GM23338 (cell line): ENCODE measurements at regions not wholly inside any gene's neighbourhood (a gene's known extent, or its start where the extent isn't known, plus 50 kb on each side); places are given as distances from the start of the nearest gene placed in this dataset.

Experiments
- CREB1 ChIP-seq: fragments of 250-450 bp; sonication (Bioruptor Pico); IDR thresholded peaks from 2 replicates; pipeline ENCODE4 v1.5.0; 2020; ENCODE audit warnings: low read depth, mild to moderate bottlenecking, moderate library complexity
- CTCF ChIP-seq, 2 experiments: fragments of 200-600 bp in 1 of 2; sonication (generic) in 1 of 2; conservative IDR thresholded peaks; 2 replicates each; pipeline versions ENCODE4 v1.5.1 to v1.6.1; 2016 to 2017; ENCODE audit warnings: antibody characterized with exemption in 2 of 2, low read depth in 2 of 2, mild to moderate bottlenecking in 2 of 2, moderate library complexity in 1 of 2
- ETS1 ChIP-seq: IDR thresholded peaks from 2 replicates; pipeline ENCODE4 v1.6.1; 2016; ENCODE audit warnings: antibody characterized with exemption
- EZH2 ChIP-seq: fragments of 200-600 bp; sonication (generic); IDR thresholded peaks from one replicate; pipeline ENCODE4 v1.8.0; 2017; ENCODE audit warnings: antibody characterized with exemption, mild to moderate bottlenecking, low read depth; ENCODE audit not compliant: unreplicated experiment
- JUNB ChIP-seq: IDR thresholded peaks from one replicate; pipeline ENCODE4 v1.6.1; 2016; ENCODE audit warnings: antibody characterized with exemption; ENCODE audit not compliant: unreplicated experiment
- REST ChIP-seq: IDR thresholded peaks from one replicate; pipeline ENCODE4 v1.6.1; 2018; ENCODE audit warnings: antibody characterized with exemption; ENCODE audit not compliant: unreplicated experiment

GRCh38 chr13:67392014-67392413, 161.9 kb upstream of the PCDH9 start:
- TF ChIP-seq CTCF (conservative IDR thresholded peaks at IDR 0.05; ENCODE audit: low read depth in 2 of 2) (no peak), EZH2 (no peak), JUNB (no peak), CREB1 (no peak), REST (no peak), ETS1 (no peak)
